Upper lobe of left lung (tissue), 4 donors: ENCODE measurements at regions not wholly inside any gene's neighbourhood (a gene's known extent, or its start where the extent isn't known, plus 50 kb on each side); places are given as distances from the start of the nearest gene placed in this dataset.

Source experiments
- CTCF ChIP-seq, 6 experiments: fragments of 450-650 bp in 4 of 6; fragments of 200-600 bp in 2 of 6; sonication (generic) in 2 of 6; IDR thresholded peaks; one replicate each; pipeline ENCODE4 v1.5.1; 2016 to 2019; ENCODE audit warnings: antibody characterized with exemption in 6 of 6
- EP300 ChIP-seq, 4 donors: sonication (generic); formaldehyde crosslinking; IDR thresholded peaks; one replicate each; pipeline ENCODE4 v1.5.1; 2017; ENCODE audit warnings: antibody characterized with exemption in 4 of 4, control low read depth in 2 of 4
- POLR2A ChIP-seq, 4 donors: fragments of 450-650 bp; IDR thresholded peaks; one replicate each; pipeline ENCODE4 v1.5.1; 2016 to 2017; ENCODE audit warnings: antibody characterized with exemption in 4 of 4, mild to moderate bottlenecking in 2 of 4
- POLR2AphosphoS5 ChIP-seq, 2 donors: sonication (generic); formaldehyde crosslinking; IDR thresholded peaks; one replicate each; pipeline ENCODE4 v1.5.1; 2017; ENCODE audit warnings: antibody characterized with exemption in 2 of 2

DNA sequence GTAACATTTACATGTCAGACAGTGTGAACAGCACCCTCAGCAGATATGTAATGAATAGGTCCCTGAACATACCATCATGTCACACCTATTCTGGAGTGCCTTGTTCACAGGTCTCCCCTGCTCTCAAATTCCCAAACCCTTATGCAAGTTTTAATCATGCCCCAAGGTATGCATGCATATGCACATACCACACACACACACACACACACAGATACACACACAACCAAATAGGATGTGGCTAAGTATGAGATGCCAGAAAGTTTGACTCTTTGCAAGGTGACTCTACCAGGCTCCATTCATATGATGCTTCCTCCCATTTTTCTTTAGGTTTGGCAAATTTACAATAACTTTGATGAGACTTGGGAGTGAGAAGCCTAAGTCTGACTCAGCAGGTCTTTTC, 243.8 kb upstream of the IRAK1BP1 start:
- TF ChIP-seq CTCF (IDR thresholded peaks at IDR 0.05) (no peak), POLR2A (IDR thresholded peaks at IDR 0.05) (no peak), EP300 (IDR thresholded peaks at IDR 0.05) (no peak), POLR2AphosphoS5 (IDR thresholded peaks at IDR 0.05) (no peak)
